ENCODE measurements at regions not wholly inside any gene's neighbourhood (a gene's known extent, or its start where the extent isn't known, plus 50 kb on each side); places are given as distances from the start of the nearest gene placed in this dataset.

DNA sequence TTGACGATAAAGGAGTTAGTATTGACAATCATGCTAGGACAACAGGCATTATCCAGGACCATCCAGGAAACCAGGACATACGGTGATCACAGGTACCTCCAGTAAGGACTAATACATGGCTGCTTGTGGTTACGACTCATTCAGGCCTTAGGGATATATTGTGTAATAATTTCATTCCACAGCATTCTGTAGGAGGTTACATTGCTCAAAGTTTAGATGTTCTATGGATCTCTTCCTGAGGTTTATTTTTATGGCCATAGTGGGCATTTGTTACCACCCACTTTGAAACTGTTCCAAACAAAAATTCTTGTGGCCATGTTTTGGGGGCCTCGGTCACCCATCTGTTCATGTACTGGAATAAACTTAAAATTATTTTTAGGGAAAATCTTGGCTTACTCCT lies 431.6 kb downstream of the METTL4 start:
- TF ChIP-seq, protein P1, sequence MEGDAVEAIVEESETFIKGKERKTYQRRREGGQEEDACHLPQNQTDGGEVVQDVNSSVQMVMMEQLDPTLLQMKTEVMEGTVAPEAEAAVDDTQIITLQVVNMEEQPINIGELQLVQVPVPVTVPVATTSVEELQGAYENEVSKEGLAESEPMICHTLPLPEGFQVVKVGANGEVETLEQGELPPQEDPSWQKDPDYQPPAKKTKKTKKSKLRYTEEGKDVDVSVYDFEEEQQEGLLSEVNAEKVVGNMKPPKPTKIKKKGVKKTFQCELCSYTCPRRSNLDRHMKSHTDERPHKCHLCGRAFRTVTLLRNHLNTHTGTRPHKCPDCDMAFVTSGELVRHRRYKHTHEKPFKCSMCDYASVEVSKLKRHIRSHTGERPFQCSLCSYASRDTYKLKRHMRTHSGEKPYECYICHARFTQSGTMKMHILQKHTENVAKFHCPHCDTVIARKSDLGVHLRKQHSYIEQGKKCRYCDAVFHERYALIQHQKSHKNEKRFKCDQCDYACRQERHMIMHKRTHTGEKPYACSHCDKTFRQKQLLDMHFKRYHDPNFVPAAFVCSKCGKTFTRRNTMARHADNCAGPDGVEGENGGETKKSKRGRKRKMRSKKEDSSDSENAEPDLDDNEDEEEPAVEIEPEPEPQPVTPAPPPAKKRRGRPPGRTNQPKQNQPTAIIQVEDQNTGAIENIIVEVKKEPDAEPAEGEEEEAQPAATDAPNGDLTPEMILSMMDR (IDR thresholded peaks at IDR 0.05), result no peak
- TF ChIP-seq POLR2A (IDR thresholded peaks at IDR 0.05) (no peak), POLR2AphosphoS5 (IDR thresholded peaks at IDR 0.05; ENCODE audit: insufficient read depth in 1 of 2, low read depth in 1 of 2) (no peak)
